ENCODE measurements at regions not wholly inside any gene's neighbourhood (a gene's known extent, or its start where the extent isn't known, plus 50 kb on each side); places are given as distances from the start of the nearest gene placed in this dataset.

DNA sequence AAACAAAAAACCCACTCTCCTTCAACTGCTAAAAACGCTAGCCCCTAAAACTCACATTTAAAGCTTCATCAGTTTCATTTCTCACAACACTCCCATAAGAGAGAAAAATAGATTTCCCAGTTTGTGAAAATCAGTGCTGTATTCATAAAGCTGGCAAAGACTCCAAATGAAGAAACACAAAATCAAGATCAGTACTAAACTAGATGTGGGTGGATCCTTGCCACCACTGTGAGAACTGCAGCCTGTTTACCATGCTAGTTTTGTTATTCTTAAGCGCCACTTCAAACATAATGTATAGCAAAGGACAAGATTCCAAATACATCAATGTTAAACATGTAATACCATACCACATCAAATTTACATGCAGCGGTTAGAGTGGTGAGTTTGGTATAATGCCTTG, 104.5 kb upstream of the CCDC150 start:
- TF ChIP-seq, protein P1, sequence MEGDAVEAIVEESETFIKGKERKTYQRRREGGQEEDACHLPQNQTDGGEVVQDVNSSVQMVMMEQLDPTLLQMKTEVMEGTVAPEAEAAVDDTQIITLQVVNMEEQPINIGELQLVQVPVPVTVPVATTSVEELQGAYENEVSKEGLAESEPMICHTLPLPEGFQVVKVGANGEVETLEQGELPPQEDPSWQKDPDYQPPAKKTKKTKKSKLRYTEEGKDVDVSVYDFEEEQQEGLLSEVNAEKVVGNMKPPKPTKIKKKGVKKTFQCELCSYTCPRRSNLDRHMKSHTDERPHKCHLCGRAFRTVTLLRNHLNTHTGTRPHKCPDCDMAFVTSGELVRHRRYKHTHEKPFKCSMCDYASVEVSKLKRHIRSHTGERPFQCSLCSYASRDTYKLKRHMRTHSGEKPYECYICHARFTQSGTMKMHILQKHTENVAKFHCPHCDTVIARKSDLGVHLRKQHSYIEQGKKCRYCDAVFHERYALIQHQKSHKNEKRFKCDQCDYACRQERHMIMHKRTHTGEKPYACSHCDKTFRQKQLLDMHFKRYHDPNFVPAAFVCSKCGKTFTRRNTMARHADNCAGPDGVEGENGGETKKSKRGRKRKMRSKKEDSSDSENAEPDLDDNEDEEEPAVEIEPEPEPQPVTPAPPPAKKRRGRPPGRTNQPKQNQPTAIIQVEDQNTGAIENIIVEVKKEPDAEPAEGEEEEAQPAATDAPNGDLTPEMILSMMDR (IDR thresholded peaks at IDR 0.05) = no peak
- Histone ChIP-seq H3K4me3 (no peak overlapping the region), H3K36me3 (no peaks in the 10 kb centered on the region), H3K4me1 (peaks cover 0 to 24% (median 0%) of the 10 kb centered on the region in 9 donors), H3K27ac (peak overlapping the region in 3 of 10 donors; percentile 45 to 62 (median 54)), H3K27me3 (no peaks in the 10 kb centered on the region), H3K9me3 (no peaks in the 10 kb centered on the region)
- intact Hi-C loops (cut with DNase I) = no loop called here
- 90% methylated on average over 3 of the region's 3 CpGs for WGBS, 2 donors
- DNase-seq (no peak), ATAC-seq (no peak)

DNA sequence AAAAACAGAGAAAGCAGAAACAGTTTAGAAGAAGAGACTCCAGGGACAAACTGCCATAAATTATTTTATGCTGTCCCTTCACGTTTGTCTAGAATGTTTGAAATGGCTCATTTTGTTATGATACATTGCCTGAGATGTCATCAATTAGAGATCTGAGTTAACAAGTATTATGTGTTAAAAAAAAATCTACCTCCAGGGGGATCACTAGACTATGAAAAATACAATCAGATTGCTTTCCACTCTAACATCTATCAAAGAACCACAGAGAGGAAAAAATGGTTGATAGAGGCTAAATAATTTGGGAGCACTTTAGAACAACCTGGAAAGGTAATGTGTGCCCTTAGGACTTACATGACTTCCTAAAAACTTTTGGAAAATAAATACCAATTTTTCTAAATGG, 103.8 kb upstream of the CCDC150 start:
- 37 to 43% methylated on average over 1 of the region's 1 CpG for WGBS, 2 donors

GRCh38 chr2:196537311-196537710, 102.2 kb upstream of the CCDC150 start:
- Histone ChIP-seq H3K4me3 (no peak overlapping the region), H3K27ac (peak overlapping the region in 5 of 10 donors; percentile 51 to 67 (median 63)), H3K9me3 (no peaks in the 10 kb centered on the region), H3K36me3 (no peaks in the 10 kb centered on the region), H3K4me1 (peaks cover 0 to 24% (median 0%) of the 10 kb centered on the region in 9 donors), H3K27me3 (no peaks in the 10 kb centered on the region)
- ATAC-seq (peak in 1 of 8 donors; percentile 72), DNase-seq (no peak)
- TF ChIP-seq, protein P1 (IDR thresholded peaks at IDR 0.05) = no peak
- WGBS, 2 donors = 74 to 77% methylated on average over 8 of the region's 8 CpGs
- intact Hi-C loops (cut with DNase I) = no loop called here

More for the DNA sequence above, 103.8 kb upstream of the CCDC150 start:
- Histone ChIP-seq H3K4me1 (peaks cover 0 to 24% (median 0%) of the 10 kb centered on the region in 9 donors), H3K27me3 (no peaks in the 10 kb centered on the region), H3K27ac (peak overlapping the region in 1 of 10 donors; percentile 54), H3K4me3 (no peak overlapping the region), H3K36me3 (no peaks in the 10 kb centered on the region), H3K9me3 (no peaks in the 10 kb centered on the region)
- no peak for DNase-seq
- TF ChIP-seq, protein P1 (IDR thresholded peaks at IDR 0.05) = peak in 1 of 9 donors; percentile 13
- intact Hi-C loops (cut with DNase I) = no loop called here
- no peak for ATAC-seq

GRCh38 chr2:196538189-196538588, 101.3 kb upstream of the CCDC150 start:
- Histone ChIP-seq H3K27ac (peak overlapping the region in 9 of 10 donors; percentile 24 to 67 (median 51)), H3K4me3 (peak overlapping the region in 1 of 10 donors; percentile 2), H3K36me3 (no peaks in the 10 kb centered on the region), H3K9me3 (no peaks in the 10 kb centered on the region), H3K4me1 (peaks cover 0 to 22% (median 0%) of the 10 kb centered on the region in 9 donors), H3K27me3 (no peaks in the 10 kb centered on the region)
- intact Hi-C loops (cut with DNase I) = no loop called here
- DNase-seq (no peak), ATAC-seq (peak; percentile 52 to 92 (median 81))
- WGBS, 2 donors = 48 to 59% methylated on average over 4 of the region's 4 CpGs
- TF ChIP-seq, protein P1 (IDR thresholded peaks at IDR 0.05) = no peak
